Stimulated activated CD8-positive, alpha-beta memory T cell treated with anti-CD3 and anti-CD28 coated beads, Interleukin-7, amount 100 ng/mL, for 48 hours (primary cell): ENCODE measurements at regions not wholly inside any gene's neighbourhood (a gene's known extent, or its start where the extent isn't known, plus 50 kb on each side); places are given as distances from the start of the nearest gene placed in this dataset.
"Not testable (repeated sequence)": the region's sequence is repeated elsewhere in the genome, so short reads cannot be mapped to it uniquely, and the experiment has no call there.

Source experiments
- DNase-seq, 2 donors: peaks; one replicate each; pipeline ENCODE4 v3.0.0-alpha.2; 2020; ENCODE audit warnings: low read depth in 1 of 2; ENCODE audit errors: extremely low read depth in 1 of 2

DNA sequence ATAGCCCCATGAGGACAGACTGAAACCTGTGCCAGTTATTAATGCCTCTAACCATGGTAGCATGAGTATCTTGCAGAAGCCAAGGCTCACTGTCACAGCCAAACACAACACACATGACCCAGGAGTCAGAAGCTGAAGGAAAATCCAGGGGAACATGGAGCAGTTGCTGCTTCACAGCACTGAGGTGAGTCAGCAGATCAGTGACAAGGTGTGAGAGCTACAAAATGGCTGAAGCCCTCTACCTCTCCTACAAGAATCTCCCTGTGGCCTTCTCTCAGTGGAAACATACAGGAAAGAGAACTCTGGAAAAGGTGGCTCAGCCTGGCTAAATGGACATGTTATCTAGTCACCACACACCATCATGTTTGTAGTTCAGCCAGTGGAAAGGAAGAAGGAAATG, 93.5 kb downstream of the NAB1 start:
- no peak for DNase-seq

DNA sequence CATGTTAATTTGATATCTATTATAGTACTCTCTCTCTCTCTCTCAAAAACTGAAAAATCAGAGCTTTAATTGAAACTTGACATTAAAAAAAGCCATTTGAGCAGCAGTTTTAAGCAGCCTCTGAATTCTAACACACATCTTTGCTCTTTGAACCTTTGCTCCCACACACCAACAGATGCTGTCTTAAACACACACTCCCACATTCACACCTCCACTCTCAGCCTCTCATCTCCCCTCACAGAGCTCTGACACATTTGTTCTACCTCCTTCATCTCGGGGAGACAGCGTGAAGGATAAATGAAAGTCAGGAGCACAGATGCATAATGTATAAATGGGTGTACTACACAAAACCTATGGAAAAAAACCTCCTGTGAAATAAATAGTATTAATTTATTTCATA, 95.2 kb downstream of the NAB1 start:
- DNase-seq = no peak

DNA sequence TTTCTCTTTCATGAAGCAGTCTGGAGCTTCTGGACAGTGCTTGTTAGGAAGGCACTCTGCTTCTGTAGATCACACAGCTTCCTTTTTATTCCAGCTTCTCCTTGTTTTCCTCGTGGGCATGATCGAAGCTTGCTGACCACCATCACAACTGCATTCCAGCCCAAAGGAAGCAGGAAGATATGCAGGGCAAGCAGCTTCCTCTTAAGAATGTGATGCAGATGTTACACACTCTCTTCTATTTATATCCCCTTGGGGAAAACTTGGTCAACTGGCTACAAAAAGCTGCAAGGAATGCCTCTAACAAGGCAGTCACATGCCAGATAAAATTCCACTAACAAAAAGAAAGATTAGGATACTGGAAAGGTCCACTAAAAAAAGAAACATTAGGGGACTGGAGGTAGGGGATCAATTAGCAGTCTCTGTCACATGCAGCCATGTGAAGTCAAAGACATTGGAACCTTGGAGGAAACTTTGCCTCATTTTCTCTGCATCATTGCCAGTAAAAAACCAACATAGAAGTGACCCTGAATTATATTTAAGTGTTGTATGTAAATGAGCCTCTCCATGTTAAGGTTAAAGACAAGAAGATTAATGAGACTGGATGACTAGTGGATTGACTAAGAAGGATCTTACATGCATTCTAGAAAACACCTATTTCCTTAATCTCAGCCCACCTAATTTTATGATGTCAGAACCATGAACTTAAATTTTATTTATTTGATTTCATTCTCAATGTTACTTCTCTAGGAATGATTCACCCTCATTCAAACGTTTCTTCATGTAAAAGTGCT, 98.3 kb downstream of the NAB1 start:
- no peak for DNase-seq

DNA sequence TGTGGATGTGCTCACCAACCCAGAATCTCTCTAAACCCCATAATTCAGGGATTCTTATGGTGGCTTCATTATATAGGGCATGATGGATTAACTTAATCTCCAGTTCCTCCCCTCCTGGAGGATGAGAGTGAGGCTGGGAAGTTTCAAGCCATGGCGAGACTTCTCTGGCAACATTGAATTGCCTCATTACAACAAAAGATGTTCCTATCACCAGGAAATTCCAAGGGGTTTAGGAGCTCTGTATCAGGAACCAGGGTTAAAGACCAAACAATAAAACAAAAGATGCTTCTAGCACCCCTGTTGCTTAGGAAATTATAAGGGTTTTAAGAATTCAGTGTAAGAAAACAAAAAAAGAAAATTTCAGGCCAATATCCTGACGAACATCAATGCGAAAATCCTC, 100.1 kb downstream of the NAB1 start:
- DNase-seq = no peak

DNA sequence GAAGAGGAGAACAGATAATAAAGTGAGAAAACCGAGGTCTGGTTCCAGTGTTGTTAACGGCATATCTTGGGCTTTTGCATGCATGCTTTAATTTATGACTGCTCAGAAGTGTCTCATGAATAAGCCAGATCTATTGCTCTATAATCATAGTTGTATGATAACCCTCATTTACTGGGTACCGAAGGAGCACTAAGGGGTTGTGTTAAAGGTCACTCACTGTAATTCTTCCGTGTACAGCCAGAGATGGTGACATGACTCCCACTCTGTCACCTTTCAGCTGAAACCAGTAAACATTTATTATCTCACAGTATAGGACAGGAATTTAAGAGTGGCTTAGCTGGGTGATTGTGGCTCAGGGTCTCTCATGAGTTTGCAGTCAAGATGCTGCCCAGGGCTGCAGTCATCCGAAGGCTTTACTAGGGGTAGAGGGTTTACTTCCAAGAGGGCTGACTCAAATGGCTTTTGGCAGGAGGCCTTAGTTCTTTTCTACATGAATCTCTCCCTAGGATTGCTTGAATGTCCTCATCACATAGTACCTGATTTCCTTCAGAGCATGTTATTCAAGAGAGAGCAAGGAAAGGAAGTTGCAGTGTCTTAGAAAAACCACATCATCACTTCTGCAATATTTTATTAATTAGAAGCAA, 107.0 kb downstream of the NAB1 start:
- DNase-seq = no peak

DNA sequence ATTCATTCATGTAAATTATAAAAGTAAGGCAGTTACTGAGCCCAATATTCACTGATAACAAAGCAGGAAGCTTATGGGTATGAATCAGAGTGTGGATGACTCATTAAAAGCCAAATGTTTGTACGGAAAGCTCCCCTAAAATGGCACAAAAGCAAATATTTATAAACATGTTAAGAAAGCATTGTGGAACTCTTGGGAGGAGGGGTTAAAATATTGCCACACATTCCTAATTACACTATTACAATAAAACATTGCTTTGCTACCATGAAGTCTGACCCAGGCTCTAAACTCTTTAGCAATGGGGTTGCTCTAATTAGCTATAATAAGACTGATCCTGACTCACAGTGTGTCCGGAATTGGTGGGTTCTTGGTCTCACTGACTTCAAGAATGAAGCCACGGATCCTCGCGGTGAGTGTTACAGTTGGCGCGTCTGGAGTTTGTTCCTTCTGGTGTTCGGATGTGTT, 110.9 kb downstream of the NAB1 start:
- no peak for DNase-seq

DNA sequence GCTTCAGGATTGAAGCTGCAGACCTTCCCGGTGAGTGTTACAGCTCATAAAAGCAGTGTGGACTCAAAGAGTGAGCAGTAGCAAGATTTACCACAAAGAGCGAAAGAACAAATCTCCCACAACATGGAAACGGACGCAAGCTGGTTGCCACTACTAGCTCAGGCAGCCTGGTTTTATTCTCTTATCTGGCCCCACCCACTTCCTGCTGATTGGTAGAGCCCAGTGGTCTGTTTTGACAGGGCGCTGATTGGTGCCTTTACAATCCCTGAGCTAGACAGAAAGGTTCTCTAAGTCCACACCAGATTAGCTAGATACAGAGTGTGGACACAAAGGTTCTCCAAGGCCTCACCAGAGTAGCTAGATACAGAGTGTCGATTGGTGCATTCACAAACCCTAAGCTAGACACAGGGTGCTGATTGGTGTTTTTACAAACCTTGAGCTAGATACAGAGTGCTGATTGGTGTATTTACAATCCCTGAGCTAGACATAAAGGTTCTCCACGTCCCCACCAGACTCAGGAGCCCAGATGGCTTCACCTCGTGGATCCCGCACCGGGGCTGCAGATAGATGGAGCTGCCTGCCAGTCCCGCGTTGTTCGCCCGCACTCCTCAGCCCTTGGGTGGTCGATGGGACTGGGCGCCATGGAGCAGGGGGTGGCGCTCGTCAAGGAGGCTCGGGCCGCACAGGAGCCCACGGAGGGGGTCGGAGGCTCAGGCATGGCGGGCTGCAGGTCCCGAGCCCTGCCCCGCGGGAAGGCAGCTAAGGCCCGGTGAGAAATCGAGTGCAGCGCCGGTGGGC, 111.7 kb downstream of the NAB1 start:
- DNase-seq = not testable (repeated sequence)

DNA sequence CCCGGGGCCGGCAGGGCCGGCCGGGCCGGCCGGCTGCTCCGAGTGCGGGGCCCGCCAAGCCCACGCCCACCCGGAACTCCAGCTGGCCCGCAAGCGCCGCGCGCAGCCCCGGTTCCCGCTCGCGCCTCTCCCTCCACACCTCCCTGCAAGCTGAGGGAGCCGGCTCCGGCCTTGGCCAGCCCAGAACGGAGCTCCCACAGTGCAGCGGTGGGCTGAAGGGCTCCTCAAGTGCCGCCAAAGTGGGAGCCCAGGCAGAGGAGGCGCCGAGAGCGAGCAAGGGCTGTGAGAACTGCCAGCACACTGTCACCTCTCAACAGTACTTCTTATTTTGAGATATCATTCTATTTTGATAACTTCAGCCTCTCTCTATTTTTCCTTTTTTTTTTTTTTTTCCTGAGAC, 112.3 kb downstream of the NAB1 start:
- DNase-seq = not testable (repeated sequence)

DNA sequence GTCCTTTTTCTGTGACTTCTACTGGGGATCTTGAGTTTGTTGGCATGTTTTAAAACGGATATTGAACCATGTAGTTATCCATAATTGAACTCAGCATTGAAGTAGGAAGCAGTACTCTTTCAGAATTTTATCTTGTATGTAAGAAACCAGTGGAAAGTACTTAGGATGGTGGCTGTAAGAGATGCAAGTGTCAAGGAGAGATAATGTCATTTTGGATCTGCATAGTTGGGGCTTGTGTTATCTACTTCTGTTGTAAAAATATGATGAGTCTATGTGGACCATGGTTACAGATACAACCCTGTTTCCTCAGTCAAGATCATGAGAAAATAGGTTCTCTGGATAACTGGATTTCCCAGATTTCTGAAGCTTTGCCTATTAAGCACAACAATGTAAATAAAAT, 113.7 kb downstream of the NAB1 start:
- DNase-seq = no peak

DNA sequence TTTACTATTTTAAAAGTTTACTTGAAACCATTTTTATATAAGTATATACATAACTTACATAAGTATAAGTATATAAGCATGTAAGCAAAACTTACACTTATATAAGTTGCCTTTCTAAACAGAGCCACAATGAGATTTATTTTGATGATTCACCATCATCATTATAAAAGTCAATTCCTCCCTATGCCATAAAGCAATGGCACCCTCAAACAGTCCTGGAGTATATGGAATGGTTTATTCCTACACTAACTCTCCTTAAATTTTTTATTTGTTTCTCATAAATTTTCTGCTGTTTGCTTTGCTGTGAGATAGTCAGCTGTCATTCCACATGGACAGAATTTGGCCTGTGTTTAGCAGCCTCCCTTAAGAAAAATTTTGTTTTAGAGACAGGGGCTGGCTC, 114.2 kb downstream of the NAB1 start:
- no peak for DNase-seq

DNA sequence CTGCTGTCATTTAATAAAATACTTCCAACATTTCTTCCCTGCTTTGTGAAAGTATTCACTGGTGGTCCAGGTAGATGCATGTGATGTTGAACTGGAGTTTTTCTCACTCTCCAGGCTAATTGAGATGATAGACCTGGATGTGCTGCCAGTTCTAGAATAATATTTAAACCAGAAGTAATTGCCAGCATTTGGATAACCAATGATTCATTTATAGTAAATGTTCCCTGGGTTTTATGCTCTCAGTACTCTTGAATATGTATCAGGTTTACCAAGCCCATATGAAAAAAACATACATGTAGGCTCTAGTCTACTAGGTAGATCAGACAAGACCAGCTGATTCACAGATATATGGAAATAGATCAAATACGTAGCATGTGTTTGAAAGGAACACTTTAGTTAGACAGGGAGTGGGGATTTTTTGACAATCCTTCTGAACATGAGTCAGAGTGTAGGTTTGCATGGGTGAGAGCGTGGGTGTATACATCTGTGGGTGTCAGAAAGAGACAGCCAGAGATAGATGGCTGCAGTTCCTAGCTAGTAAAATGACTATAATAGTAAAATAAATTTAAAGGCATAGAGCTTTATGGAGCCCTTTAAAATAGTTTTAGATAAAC, 115.1 kb downstream of the NAB1 start:
- DNase-seq = no peak

DNA sequence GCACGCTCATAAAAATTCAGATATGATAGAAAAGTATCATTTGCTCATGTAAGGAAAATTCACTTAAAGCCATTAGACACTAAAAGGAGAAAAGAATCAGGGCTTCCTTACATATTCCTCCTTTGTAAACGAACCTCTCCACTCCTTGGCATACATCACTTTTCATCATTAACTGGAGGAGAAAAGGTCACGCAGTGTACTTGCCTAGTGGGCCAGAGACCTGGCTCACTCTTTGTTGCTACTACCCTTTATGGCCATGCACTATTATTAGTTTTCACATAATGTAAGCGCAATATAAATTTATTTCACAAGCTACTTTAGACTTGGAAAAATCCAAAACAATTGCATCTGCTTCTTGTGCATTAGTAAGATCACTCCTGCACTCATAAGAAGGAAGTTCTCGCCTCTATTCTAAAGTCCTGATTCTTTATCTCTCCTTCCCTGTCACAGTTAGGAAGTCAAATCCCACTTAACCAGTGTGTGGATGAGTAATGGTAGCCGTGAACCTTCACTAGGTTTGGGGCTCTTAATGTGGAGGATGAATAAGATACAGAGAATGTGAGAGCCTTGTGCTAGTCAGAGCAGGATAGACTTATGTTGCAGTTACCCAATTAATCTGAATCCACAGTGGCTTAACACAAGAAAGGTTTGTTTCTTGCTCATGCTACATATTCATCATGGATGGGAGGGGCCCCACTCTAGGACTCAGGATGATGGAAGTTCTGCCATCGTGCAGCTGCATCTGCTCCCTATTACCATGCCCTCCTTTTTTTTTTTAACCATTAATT, 115.0 kb upstream of the GLS start:
- DNase-seq = no peak

DNA sequence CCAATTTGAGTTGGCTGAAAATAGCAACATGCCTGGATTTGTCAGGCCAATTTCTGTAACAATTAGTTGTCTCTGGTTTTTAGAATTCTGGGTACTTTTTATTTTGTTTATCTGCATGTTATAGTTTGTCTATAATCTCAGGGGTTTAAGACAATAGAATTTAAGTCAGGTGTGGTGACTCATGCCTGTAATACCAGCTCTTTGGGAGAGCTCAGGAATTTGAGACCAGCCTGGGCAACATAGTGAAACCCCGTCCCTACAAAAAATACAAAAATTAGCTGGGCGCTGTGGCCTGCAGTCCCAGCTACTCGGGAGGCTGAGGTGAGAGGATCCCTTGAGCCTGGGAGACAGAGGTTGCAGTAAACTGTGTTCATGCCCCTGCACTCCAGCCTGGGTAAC, 114.4 kb upstream of the GLS start:
- DNase-seq = no peak

DNA sequence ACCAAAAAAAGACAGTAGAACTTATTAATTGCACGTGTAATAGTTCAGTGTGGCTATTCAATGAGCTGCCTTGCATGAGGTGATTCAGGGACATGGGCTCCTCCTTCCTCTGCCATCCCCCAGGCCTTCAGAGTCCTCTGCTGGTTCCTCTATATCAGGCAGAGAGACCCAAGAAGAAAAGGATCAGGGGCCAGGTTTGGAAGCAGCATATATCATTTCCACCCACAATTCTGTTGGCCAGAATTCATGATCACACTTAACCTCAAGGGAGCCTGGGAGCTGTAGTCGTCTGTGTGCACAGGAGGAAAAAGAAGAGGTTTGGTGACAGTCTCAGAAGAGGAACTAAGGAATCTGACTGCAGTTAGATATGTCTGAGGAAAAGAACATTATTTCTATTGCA, 114.0 kb upstream of the GLS start:
- DNase-seq = no peak

DNA sequence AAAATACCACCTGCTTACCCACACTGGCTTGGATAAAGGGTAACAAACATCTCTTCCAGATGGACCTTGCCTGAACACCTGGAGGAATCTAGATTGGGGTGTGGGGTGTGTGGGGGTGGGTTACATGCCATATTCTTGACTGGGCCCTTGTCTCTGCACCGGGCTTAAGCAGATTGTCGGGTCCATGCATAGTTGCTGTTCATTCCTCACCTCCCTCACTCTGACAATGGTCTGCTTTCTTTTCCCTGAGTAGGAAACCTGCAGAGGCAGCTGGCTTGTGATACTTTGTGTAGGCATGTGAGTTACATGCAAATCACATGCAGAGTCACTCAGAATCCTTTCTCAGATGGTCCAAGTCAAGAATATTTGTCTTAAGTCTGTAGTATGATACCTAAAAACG, 112.8 kb upstream of the GLS start:
- no peak for DNase-seq

DNA sequence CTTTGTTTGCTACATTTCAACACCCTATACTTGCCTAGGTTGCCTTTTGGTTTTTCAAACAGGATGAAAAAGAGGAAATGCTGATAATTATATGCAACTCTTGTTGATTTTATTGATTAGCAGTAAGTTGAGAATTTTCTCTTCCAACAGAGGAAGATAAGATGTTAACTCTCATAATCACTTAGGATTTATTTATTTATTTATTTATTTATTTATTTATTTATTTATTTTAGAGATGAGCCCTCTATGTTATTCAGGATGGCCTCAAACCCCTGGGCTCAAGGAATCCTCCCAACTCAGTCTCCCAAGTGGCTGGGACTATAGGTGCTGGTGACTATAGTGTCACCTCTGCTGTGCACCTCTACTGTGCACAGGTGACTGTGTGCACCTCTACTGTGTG, 111.4 kb upstream of the GLS start:
- DNase-seq = no peak

DNA sequence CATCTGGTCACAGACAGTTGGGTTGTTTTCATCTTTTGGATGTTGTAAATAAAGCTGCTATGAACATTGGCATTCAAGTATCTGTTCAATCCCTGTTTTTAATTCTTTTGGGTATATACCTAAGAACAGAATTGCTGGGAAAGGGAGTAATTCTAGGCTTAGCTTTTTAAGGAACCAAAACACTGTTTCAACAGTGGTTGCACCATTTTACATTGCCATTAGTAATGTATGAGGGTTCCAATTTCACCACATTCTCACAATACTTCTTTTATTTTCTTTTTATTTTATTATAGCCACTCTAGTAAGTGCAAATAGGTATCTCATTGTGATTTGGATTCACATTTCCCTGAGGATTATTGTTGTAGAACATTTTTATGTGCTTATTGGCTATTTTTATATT, 108.9 kb upstream of the GLS start:
- DNase-seq = no peak

DNA sequence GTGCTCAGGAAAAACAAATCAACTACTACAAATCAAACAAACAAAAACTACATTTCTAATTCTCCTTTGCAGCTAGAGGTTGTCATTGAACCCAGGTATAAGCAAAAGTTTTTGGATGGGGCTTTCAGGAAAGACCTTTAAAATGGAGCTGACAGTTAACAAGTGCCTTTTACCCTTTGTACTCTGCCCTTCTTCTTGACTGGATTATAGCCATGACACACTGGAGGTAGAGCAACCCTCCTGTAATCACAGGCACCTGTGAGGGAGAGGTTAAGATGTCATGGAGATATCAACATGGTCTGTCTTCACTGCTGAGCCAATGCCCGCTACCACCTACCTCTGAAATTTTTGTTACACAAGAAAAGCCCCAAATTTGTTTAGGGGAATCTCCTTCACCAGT, 100.0 kb upstream of the GLS start:
- DNase-seq = no peak

DNA sequence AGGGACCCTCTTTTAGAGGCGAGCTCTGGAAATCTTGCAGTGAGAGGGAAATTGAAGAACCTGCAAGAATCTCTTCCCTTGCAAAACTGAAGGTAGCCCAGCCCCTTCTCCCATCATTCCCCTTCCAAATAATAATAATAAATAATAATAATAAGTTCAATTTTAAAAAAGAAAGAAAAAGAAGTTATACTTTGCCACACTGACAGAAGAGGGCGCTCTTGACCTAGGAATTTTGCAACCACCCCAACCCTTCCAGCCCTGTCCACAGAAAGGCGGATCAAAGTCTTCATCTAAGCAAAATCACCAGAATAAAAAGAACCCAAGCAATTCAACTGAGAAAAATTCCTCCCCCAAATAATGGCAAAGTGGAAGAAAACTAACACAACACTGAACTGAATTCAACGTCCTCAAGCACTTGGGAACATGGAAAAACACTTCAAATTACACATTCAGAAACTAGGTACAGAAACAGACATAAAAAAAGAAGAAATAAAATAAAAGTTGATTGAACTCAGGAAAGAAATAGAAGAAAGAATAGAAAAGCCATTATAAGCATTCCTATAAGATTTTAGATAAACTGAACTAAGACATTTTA, 98.9 kb upstream of the GLS start:
- peak in 1 of 2 donors; percentile 25 for DNase-seq

DNA sequence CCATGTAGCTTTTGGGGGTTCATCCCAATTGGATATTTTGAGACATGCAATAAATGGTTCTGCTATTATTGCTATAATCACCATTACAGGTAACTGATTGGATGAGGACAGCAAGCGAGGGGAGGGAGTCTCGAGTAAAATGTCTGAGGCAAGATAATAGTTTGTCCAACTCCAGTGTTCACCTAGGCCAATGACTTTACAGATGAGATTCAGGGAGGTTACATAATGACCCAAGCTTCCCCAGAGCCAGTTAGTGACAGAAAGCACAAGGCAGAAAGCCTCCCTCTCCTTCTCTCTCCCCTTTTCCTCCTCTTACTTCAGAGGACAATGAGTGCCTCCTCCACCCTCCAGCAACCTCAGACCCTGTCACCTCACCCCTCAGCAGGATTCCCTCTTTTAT, 98.4 kb upstream of the GLS start:
- DNase-seq = no peak
